NCI-H82 treated with DMSO at 0.1 percent for 48 hours (cell line): ENCODE measurements at regions not wholly inside any gene's neighbourhood (a gene's known extent, or its start where the extent isn't known, plus 50 kb on each side); places are given as distances from the start of the nearest gene placed in this dataset.

Experiments
- DNase-seq: peaks from one replicate; lab custom pipeline; 2025; ENCODE audit not compliant: unreplicated experiment; lab: John Stamatoyannopoulos, UW

DNA sequence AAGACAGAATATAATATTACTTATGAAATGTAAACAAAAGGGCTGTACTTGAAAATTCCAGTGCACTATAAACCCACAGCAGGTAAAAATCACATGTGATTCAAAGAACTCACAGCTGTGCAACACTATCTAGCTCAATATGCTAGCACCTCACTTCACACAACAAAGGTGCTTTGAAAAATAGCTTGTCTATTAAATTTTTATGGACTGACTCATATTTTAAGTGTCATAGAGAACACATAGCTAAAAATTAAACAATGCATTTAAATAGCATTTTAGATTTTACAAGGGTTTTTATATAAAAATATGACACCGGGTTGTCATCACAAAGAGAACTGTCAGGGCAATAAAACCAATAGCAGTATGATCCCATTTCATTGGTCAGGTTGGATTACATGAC is 1390.5 kb upstream of the TENM4 start:
- DNase-seq: no peak

GRCh38 chr11:80827781-80828180 is 1387.0 kb upstream of the TENM4 start:
- no peak for DNase-seq

- no peak for DNase-seq
These were observed 1386.0 kb upstream of the TENM4 start for GRCh38 chr11:80826808-80827207.

DNA sequence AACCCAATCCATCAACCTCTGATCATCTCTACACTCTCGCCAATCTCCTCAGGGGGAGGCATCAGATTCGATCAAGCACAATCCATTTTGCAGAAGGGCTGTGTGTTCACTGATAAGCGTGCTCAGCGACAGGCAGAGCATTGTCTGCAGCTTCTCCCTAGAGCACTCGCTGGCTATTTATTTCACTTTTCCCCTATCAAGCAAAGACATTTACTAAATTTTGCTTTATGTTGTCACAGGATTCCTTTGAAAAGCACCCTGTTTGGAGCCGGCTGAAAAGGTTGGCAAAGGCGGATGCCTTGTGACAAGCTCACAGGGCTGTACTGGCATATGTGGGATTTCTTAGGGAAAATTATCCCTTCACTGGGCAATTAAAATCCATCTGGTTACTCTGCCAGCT is 1381.5 kb upstream of the TENM4 start:
- DNase-seq: no peak

- no peak for DNase-seq
These were observed 1378.4 kb upstream of the TENM4 start for GRCh38 chr11:80819271-80819670.

DNA sequence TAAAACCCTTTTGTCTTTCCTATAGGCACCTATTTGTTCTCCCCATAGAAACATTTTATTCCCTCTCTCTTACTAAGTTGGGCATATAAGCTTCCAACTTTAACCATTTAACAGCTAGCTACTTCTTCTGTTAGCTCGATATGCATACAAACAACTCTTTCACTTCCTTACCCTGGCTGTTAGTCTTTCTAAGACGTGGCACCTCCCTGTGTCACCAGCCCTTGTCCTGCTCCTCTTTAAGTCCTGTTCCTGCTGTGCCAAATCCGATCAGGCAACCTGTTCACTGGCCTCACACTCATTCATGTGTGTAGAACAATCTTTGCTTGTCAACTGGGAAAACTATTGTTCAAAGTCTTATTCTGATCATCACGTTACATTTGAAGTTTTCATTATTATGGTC is 1376.1 kb upstream of the TENM4 start:
- DNase-seq: no peak

DNA sequence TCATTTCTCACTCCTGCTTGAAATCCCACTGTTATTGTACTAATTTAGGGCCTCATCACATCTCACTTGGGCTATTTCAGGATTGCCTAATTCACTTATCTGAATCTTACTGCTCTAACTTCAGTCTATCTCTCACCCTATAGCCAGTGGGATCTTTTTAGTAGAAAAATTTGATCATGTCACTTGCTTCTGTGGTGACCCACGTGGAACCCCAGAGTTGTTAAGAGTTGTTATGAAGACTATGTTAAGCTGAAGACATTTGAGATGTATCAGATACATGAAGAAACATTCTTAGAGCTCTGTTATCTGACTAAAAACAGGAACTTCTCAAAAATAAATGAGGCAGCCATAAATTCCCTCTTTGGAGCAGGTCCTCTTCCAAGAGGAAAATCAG is 1375.6 kb upstream of the TENM4 start:
- DNase-seq: no peak

- no peak for DNase-seq
These were observed 1375.1 kb upstream of the TENM4 start for GRCh38 chr11:80815752-80816453.

DNA sequence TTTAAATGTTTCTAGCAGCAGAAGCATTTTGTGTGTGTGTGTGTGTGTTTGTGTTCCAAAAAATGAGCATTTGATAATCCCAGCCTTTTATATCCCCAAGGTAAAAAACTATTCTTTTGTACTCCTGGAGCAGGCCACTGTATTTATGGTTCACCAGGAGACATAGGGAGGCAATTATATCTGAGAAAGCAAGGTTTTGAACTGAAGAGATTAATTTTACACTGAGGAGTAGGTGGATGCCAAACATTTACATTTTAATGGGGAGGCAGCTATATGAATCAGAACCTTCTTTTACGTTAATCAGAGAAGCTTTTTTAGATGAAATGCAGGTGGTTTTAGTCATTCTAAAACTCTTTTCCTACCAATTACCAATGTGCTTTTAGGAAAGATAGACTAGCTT is 1374.0 kb upstream of the TENM4 start:
- DNase-seq: no peak

DNA sequence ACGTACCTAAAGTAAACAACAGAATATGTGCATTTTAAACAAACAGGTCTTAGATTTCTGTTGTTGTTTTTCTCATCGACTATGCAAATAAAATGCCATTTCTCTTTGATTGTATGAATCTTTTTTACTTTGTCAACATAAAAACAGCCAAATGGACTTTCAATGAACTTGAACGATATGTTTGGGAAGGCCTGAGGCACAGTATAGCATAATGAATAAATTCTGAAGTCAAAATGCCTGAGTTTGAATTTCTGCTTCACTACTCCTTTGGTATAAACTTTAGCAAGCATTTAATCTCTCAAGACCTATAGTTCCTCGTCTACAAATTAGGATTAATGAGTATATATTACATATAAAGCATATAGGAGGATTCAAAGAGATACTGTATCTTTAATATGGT is 1369.9 kb upstream of the TENM4 start:
- no peak for DNase-seq

DNA sequence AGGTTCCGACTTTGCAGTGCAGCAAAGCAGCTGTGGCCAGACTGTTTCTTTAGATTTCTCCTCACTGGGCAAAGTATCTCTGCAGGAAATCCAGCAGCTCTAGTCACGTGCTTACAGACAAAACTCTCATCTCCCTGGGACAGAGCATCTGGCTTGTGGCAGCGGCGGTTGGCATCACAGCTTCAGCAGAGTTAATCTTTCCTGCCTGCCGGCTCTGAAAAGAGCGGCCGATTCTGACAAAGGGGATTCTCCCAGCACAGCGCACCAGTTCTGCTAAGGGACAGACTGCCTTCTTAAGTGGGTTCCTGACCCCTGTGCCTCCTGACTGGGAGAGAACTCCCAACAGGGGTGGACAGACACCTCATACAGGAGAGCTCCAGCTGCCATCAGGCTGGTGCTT is 1357.3 kb upstream of the TENM4 start:
- DNase-seq: no peak

DNA sequence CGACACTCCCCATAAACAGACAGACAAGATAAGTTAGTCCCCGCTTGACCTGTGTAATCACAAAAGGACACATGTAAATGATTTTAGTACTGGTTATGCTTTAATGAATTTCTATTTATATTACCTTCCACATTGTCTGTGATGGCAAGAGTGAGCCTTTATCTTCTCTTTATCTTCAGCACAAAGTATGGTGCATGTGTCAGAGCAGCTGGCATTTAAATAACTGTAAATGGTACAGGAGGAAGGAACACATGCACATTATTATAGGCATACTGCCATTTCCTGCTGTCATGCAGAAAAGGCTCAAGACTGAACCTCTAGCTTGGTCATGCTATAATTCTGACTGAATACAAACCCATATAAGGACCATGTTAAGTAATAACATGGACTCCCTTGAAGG is 1342.7 kb upstream of the TENM4 start:
- DNase-seq: no peak

DNA sequence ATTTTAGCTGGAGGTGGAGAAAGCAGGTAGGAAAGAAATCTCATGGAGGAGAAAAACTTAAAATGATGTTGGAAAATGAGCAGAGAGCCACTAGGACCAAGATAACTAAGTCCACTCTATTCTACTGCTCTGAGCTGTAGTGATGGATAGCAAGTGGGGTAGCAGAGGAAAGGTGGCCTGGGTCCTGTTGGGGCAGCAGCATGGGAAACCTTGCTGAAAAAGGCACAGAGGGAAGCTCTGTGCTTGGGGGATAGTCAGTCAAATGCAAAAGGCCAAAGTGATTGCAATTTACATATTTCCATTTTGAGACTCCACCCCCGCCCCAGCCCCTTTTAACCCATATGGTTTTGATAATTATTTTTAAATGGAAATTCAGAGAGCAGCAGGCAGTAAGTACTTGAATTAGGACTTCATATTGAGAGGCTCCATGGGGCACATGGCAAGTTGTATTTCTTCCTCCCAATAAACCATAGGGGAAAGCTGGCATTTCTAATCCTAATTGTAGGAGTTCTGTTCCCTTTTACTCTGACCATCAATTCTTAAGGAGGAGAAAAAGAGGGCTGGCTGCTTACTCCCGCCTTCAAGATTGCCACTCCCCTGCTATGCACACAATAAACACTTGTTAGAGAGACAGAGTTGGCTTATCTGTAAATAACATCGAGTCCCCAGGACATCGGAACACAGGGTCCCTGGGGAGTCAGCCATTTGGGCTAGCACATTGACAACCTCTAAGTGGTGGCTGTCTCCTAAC is 1341.5 kb upstream of the TENM4 start:
- DNase-seq: no peak

GRCh38 chr11:80779905-80780605 is 1339.2 kb upstream of the TENM4 start:
- no peak for DNase-seq

- no peak for DNase-seq
These were observed 1338.1 kb upstream of the TENM4 start for GRCh38 chr11:80778941-80779340.

DNA sequence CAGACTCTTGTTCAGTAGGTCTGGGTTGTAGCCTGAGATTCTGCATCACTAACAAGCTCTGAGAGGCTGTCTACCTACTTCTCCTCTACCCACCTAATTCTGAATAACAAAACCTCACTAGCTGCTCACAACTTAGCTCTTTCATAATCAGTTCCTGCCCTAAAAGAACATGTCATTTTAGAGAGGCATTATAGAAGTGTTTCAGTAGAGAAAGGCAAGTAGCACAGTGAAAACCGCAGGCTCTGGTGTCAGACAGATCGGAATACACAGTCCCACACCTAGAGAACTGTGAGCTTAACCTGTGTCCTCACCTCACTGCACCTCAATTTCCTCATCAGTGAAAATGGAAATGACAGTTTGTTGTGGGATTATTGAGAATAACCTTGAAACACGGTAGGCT is 1337.6 kb upstream of the TENM4 start:
- no peak for DNase-seq

DNA sequence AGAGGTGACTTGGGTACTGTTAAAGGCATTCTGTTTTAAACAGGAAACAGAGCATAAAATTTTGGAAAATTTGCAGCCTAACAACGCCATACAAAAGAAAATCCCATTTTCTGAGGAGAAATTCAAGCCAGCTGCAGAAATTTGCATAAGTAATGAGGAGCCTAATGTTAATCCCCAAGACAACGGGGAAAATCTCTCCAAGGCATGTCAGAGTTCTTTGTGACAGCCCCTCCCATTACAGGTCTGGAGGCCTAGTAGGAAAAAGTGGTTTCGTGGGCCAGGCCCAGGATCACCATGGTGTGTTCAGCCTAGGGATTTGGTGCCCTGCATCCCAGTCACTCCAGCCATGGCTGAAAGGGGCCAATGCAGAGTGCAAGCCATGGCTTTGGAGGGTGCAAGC is 1333.1 kb upstream of the TENM4 start:
- no peak for DNase-seq

DNA sequence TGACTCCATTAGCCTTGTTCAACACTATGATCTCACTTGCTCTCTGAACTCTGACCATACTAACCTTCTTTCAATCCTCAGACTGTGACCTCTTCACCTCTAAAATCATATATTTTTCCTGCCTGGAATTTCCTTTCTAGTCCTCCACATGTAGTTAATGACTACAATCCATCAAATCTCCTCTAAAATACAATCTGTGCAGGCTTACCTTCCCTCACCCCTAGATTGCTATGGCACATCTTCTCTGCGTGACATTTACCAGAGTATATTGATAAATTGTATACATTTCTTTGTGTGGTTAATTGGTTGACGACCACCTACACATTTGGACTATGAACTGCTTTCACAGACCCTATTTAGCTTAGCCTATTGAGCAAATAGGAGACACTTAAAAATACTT is 1330.2 kb upstream of the TENM4 start:
- DNase-seq: no peak

DNA sequence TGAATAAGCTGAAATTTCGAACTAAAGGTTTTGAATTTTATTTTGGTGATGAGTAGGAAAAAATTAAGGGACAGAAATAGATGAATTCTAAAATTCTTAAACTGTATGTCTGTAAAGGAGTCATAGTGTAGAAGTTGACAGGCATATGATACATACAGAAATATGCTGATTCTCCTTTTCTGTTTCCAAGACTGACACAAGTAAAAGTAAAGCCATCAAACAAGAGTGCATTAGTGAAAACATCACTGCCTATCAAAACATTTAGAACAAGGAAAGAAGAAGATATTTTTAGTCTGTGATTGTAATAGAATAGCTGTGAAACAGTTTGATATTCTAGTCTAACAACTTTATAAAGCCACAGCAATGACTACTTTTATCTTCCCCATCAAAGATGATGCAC is 1318.0 kb upstream of the TENM4 start:
- no peak for DNase-seq

DNA sequence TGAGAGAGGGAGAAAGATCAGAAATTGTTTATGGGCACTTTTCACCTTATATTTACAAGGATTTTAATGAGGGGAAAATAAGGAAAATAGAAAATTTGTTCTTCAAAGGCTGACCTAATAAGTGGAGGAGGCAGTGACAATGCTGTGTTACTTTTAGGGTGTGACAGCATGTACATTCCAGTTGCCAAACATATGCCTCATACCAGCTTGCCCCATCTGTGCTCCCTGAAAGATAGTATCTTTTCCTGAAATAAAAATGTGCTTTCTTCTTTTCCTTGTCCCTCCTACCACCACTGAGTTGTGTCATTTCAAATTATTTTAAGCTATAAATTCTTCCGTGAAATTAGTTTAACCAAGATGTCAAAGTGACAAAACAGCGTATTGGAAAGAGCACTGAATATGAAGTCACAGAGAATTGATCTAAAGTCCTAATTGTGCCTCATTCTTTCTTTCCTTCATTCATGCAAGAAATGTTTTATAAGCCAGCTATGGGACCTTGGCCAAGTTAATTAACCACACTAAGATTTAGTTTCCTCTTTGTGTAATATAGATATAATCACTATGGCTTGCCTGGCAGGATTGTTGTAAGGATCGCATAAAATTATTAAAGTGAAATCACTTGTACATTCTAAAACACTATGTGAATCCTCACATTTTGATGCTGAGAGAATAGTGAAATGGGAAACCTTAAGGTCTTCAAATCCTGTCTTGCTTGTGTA is 1307.5 kb upstream of the TENM4 start:
- no peak for DNase-seq

DNA sequence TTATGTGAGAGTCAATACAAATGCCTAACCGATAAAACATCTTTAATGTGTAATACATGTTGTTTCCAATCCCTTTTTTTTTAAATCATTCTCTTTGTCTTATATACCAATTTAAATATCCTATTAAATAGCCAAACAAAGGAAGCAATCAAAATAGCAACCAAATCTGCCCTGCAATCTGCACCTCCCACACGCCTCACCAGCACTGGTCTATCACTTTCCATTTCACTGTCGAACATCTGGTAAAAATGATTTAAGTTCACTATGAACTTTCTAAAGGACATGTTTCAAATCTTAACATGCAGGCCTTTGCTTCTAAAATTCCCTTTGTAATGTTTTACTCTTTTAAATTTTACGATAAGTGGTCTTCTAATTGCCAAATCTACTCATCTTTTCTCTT is 1305.5 kb upstream of the TENM4 start:
- no peak for DNase-seq

- no peak for DNase-seq
These were observed 1304.6 kb upstream of the TENM4 start for GRCh38 chr11:80745416-80745815.
